Suprapubic skin (tissue), 4 donors: ENCODE measurements at regions not wholly inside any gene's neighbourhood (a gene's known extent, or its start where the extent isn't known, plus 50 kb on each side); places are given as distances from the start of the nearest gene placed in this dataset.

ENCODE experiments used
- DNase-seq, 2 donors: peaks; one replicate each; pipeline ENCODE4 v3.0.0-alpha.2; 2019; ENCODE audit warnings: low spot score in 2 of 2
- H3K27ac ChIP-seq: fragments of 200-600 bp; sonication (generic); one replicate; pipeline ENCODE4 v1.5.1; 2019
- H3K27me3 ChIP-seq: fragments of 200-600 bp; sonication (generic); one replicate; pipeline ENCODE4 v1.5.1; 2019
- H3K36me3 ChIP-seq: fragments of 200-600 bp; sonication (generic); one replicate; pipeline ENCODE4 v1.5.1; 2019
- H3K4me1 ChIP-seq: fragments of 200-600 bp; sonication (generic); one replicate; pipeline ENCODE4 v1.5.1; 2019
- H3K4me3 ChIP-seq: fragments of 200-600 bp; sonication (generic); one replicate; pipeline ENCODE4 v1.5.1; 2019; ENCODE audit warnings: mild to moderate bottlenecking
- H3K9me3 ChIP-seq: fragments of 200-600 bp; sonication (generic); one replicate; pipeline ENCODE4 v1.5.1; 2019
- EP300 ChIP-seq: sonication (generic); formaldehyde crosslinking; IDR thresholded peaks from one replicate; pipeline ENCODE4 v1.6.1; 2017; ENCODE audit warnings: antibody characterized with exemption
- POLR2A ChIP-seq, 2 donors: fragments of 450-650 bp; IDR thresholded peaks; one replicate each; pipeline ENCODE4 v1.6.1; 2017; ENCODE audit warnings: antibody characterized with exemption in 2 of 2, mild to moderate bottlenecking in 2 of 2, moderate library complexity in 2 of 2
- POLR2AphosphoS5 ChIP-seq, 3 donors: sonication (generic); formaldehyde crosslinking; IDR thresholded peaks; one replicate each; pipeline ENCODE4 v1.6.1; 2017; ENCODE audit warnings: antibody characterized with exemption in 3 of 3
- WGBS: methylation state at CpG from one replicate; pipeline ENCODE4 v1.1.5; 2018; 5-methylcytosine and 5-hydroxymethylcytosine counted together
- TF ChIP-seq, protein P1 (sequence below), 2 donors: fragments of 200-600 bp in 1 of 2; fragments of 450-650 bp in 1 of 2; sonication (generic) in 1 of 2; IDR thresholded peaks; one replicate each; pipeline ENCODE4 v1.5.1; 2016 to 2019; ENCODE audit warnings: antibody characterized with exemption in 2 of 2, mild to moderate bottlenecking in 1 of 2, moderate library complexity in 1 of 2

GRCh38 chr3:20769430-20769829 is 583.4 kb upstream of the SGO1 start:
- 59% methylated on average over 4 of the region's 4 CpGs for WGBS

GRCh38 chr3:20760981-20761380 is 575.0 kb upstream of the SGO1 start:
- no peak overlapping the region for H3K4me3 ChIP-seq
- H3K36me3 ChIP-seq = no peaks in the 10 kb centered on the region
- no peak for TF ChIP-seq EP300
- TF ChIP-seq, protein P1, sequence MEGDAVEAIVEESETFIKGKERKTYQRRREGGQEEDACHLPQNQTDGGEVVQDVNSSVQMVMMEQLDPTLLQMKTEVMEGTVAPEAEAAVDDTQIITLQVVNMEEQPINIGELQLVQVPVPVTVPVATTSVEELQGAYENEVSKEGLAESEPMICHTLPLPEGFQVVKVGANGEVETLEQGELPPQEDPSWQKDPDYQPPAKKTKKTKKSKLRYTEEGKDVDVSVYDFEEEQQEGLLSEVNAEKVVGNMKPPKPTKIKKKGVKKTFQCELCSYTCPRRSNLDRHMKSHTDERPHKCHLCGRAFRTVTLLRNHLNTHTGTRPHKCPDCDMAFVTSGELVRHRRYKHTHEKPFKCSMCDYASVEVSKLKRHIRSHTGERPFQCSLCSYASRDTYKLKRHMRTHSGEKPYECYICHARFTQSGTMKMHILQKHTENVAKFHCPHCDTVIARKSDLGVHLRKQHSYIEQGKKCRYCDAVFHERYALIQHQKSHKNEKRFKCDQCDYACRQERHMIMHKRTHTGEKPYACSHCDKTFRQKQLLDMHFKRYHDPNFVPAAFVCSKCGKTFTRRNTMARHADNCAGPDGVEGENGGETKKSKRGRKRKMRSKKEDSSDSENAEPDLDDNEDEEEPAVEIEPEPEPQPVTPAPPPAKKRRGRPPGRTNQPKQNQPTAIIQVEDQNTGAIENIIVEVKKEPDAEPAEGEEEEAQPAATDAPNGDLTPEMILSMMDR (IDR thresholded peaks at IDR 0.05) = no peak
- no peak for TF ChIP-seq POLR2AphosphoS5 (IDR thresholded peaks at IDR 0.05)
- DNase-seq = no peak
- no peaks in the 10 kb centered on the region for H3K27me3 ChIP-seq
- H3K4me1 ChIP-seq = no peaks in the 10 kb centered on the region
- no peak overlapping the region for H3K27ac ChIP-seq
- no peaks in the 10 kb centered on the region for H3K9me3 ChIP-seq

More at GRCh38 chr3:20769430-20769829, 583.4 kb upstream of the SGO1 start:
- no peak overlapping the region for H3K27ac ChIP-seq
- no peaks in the 10 kb centered on the region for H3K4me1 ChIP-seq
- no peak for TF ChIP-seq EP300
- TF ChIP-seq POLR2A (IDR thresholded peaks at IDR 0.05) = no peak
- TF ChIP-seq, protein P1 (IDR thresholded peaks at IDR 0.05) = no peak
- no peak for TF ChIP-seq POLR2AphosphoS5 (IDR thresholded peaks at IDR 0.05)
- no peaks in the 10 kb centered on the region for H3K27me3 ChIP-seq
- DNase-seq = no peak
- H3K9me3 ChIP-seq = no peaks in the 10 kb centered on the region
- H3K4me3 ChIP-seq = no peak overlapping the region
- no peaks in the 10 kb centered on the region for H3K36me3 ChIP-seq

DNA sequence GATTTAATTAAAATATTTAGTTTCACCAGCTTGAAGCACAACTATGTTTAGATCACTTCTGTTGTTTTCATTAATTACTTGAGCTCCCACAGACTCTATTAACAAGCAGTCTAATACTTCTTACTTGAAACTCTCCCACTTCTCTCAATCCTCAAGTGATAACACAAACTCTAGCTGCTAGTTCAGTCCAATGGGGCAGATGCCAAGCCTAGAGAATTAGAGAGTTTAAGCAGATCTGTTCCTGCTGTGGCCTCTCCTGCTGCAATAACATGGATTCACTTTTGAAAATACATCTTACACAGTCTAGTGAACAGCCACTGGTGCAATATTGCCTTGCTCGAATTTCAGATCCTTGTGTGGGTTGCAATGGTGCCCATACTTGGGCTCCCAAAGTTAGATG is 566.4 kb upstream of the SGO1 start:
- no peaks in the 10 kb centered on the region for H3K27me3 ChIP-seq
- no peaks in the 10 kb centered on the region for H3K36me3 ChIP-seq
- H3K9me3 ChIP-seq = no peaks in the 10 kb centered on the region
- H3K4me1 ChIP-seq = no peaks in the 10 kb centered on the region
- no peak for DNase-seq
- TF ChIP-seq POLR2A (IDR thresholded peaks at IDR 0.05) (no peak), POLR2AphosphoS5 (IDR thresholded peaks at IDR 0.05) (no peak), EP300 (no peak)
- TF ChIP-seq, protein P1 (IDR thresholded peaks at IDR 0.05) = no peak
- H3K4me3 ChIP-seq = no peak overlapping the region
- WGBS = 77% methylated on average over 1 of the region's 1 CpG
- H3K27ac ChIP-seq = no peak overlapping the region

DNA sequence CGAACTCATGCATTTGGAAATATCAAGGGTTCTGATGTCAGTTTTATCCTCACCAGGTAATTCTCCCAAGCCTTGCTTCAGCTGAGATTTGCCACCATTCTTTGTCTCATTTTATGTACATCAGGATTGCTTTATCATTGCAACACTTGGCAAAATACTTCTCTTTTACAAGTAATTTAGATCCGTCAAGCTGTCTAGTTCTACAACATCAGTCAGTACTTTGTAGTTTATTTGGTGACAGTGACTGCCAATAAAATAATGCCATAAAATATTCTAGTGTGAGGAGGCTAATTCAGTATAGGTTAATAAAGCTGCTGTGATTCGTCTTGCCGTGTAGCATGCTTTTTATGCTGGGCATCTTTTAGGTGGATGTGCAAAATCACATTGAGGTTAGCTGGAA is 565.3 kb upstream of the SGO1 start:
- 61% methylated on average over 4 of the region's 4 CpGs for WGBS
- no peaks in the 10 kb centered on the region for H3K4me1 ChIP-seq
- no peak for TF ChIP-seq POLR2A (IDR thresholded peaks at IDR 0.05)
- no peak for TF ChIP-seq POLR2AphosphoS5 (IDR thresholded peaks at IDR 0.05)
- TF ChIP-seq, protein P1 (IDR thresholded peaks at IDR 0.05) = no peak
- TF ChIP-seq EP300 = no peak
- H3K4me3 ChIP-seq = no peak overlapping the region
- no peaks in the 10 kb centered on the region for H3K36me3 ChIP-seq
- no peak overlapping the region for H3K27ac ChIP-seq
- no peak for DNase-seq
- no peaks in the 10 kb centered on the region for H3K9me3 ChIP-seq
- H3K27me3 ChIP-seq = no peaks in the 10 kb centered on the region

DNA sequence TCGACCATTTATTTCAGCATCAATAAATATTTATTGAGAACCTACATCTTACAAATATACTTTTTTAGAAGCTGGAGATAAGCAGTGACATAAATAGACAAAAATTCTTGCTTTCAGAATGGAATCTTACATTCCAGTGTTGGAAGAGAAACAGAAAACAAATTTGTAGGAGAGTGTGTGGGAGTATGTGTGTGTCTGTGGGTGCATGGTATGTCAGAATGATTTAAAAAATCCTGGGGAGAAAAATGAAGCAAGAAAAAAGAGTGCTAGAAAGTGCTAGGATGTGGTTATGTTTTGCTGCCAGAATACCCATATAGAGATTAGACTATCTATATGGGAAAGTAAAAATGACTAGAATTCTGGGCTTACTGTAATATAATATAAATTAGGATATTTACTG is 561.7 kb upstream of the SGO1 start:
- 67% methylated on average over 1 of the region's 1 CpG for WGBS
- no peak overlapping the region for H3K4me3 ChIP-seq
- H3K27me3 ChIP-seq = no peaks in the 10 kb centered on the region
- no peak overlapping the region for H3K27ac ChIP-seq
- no peaks in the 10 kb centered on the region for H3K36me3 ChIP-seq
- no peak for DNase-seq
- H3K4me1 ChIP-seq = no peaks in the 10 kb centered on the region
- TF ChIP-seq POLR2AphosphoS5 (IDR thresholded peaks at IDR 0.05) = no peak
- TF ChIP-seq, protein P1 (IDR thresholded peaks at IDR 0.05) = no peak
- TF ChIP-seq EP300 = no peak
- no peak for TF ChIP-seq POLR2A (IDR thresholded peaks at IDR 0.05)
- no peaks in the 10 kb centered on the region for H3K9me3 ChIP-seq
